ENCODE measurements at regions not wholly inside any gene's neighbourhood (a gene's known extent, or its start where the extent isn't known, plus 50 kb on each side); places are given as distances from the start of the nearest gene placed in this dataset.

DNA sequence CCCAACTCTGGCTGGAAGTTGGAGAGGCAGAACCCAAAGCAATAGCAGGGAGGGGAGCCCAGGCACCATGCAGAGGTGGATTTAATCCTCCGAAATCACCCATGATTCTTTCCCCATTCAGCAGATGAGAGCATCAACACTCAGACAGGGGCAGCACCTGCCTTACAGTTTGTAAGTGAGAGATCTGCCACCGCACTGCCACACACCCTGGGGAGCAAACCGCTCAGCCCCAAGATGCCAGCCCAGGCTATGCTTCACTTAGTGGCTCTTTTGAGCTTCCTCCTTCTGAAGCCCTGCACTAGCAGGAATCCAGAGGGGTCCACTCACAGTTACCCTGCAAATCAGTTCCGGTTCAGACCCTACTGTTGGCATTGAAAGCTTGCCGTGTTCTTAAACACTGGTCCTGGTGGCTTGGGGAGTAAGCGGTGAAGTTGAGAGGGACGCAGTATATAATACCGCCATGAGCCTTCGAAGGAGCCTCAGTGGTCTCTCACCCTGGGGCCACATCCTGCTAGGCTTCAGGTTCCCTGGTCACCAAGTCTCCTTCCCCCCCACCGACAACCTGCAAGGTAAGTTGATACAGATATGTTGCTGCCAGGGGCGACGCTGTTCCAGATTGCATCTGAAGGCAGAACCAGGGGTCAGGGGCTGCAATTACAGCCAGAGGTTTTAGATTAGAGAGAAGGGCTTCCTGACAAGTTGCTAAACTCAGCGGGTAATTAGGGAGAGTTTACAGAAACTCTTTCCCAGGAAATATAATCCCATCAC, 72.0 kb upstream of the CCND2 start:
- Histone ChIP-seq H3K36me3 (no peaks in the 10 kb centered on the region), H3K9me3 (replicated peaks in 1 of 11) (no peaks in the 10 kb centered on the region), H3K4me1 (peaks cover 28 to 51% (median 48%) of the 10 kb centered on the region in 10 experiments), H3K4me2 (peak overlapping the region in 10 of 11 experiments; percentile 4 to 85 (median 73); a peak in 19 of 22 replicates), H3K27me3 (0 out of 22 replicates have a peak, but pooled peaks cover 0 to 6% (median 0%) of the 10 kb centered on the region in 11 experiments), H3K27ac (peak overlapping the region in 4 of 11 experiments; percentile 7 to 25 (median 14); a peak in 1 of 22 replicates), H3K9ac (no peak overlapping the region), H3K4me3 (no peak overlapping the region), H4K20me1 (no peaks in the 10 kb centered on the region)
- no peak for TF ChIP-seq Cebpa-rat (IDR thresholded peaks at IDR 0.05)

GRCh38 chr12:4197922-4198763, 75.4 kb upstream of the CCND2 start:
- H3K4me2 ChIP-seq, result no peak overlapping the region
- no peak for TF ChIP-seq Cebpa-rat (IDR thresholded peaks at IDR 0.05)
- no peak overlapping the region for H3K27ac ChIP-seq
- H4K20me1 ChIP-seq, result no peaks in the 10 kb centered on the region
- H3K36me3 ChIP-seq, result no peaks in the 10 kb centered on the region
- no peak overlapping the region for H3K4me3 ChIP-seq
- peaks cover 3 to 24% (median 16%) of the 10 kb centered on the region in 11 experiments; a peak in 12 of 22 replicates for H3K27me3 ChIP-seq
- no peak overlapping the region for H3K9ac ChIP-seq
- peaks cover 13 to 33% (median 28%) of the 10 kb centered on the region in 10 experiments for H3K4me1 ChIP-seq
- no peaks in the 10 kb centered on the region for H3K9me3 ChIP-seq (replicated peaks in 1 of 11)

GRCh38 chr12:4196805-4197420, 76.6 kb upstream of the CCND2 start:
- peaks cover 6 to 24% (median 17%) of the 10 kb centered on the region in 10 experiments; a peak in 18 of 20 replicates for H3K4me1 ChIP-seq
- H3K36me3 ChIP-seq, result no peaks in the 10 kb centered on the region
- peaks cover 3 to 24% (median 16%) of the 10 kb centered on the region in 11 experiments; a peak in 12 of 22 replicates for H3K27me3 ChIP-seq
- H3K4me3 ChIP-seq, result no peak overlapping the region
- no peak overlapping the region for H3K9ac ChIP-seq
- no peaks in the 10 kb centered on the region for H4K20me1 ChIP-seq
- H3K4me2 ChIP-seq, result no peak overlapping the region
- TF ChIP-seq Cebpa-rat (IDR thresholded peaks at IDR 0.05), result no peak
- no peaks in the 10 kb centered on the region for H3K9me3 ChIP-seq (replicated peaks in 1 of 11)
- H3K27ac ChIP-seq, result no peak overlapping the region

- Histone ChIP-seq H3K4me3 (no peak overlapping the region), H3K27ac (no peak overlapping the region)
Observed at GRCh38 chr12:4194668-4195067, 78.9 kb upstream of the CCND2 start.

GRCh38 chr12:4193821-4194220, 79.7 kb upstream of the CCND2 start:
- no peak for TF ChIP-seq Cebpa-rat (IDR thresholded peaks at IDR 0.05)
- no peaks in the 10 kb centered on the region for H3K9me3 ChIP-seq (replicated peaks in 1 of 11)
- H3K4me2 ChIP-seq, result no peak overlapping the region
- H3K27me3 ChIP-seq, result peaks cover 0 to 24% (median 16%) of the 10 kb centered on the region in 11 experiments; a peak in 12 of 22 replicates
- no peaks in the 10 kb centered on the region for H4K20me1 ChIP-seq
- no peaks in the 10 kb centered on the region for H3K36me3 ChIP-seq
- H3K4me1 ChIP-seq, result peaks cover 0 to 5% (median 0%) of the 10 kb centered on the region in 10 experiments; a peak in 2 of 20 replicates
- H3K4me3 ChIP-seq, result no peak overlapping the region
- no peak overlapping the region for H3K9ac ChIP-seq
- no peak overlapping the region for H3K27ac ChIP-seq

More at GRCh38 chr12:4194668-4195067, 78.9 kb upstream of the CCND2 start:
- H3K9me3 ChIP-seq (replicated peaks in 1 of 11), result no peaks in the 10 kb centered on the region
- no peak overlapping the region for H3K9ac ChIP-seq
- TF ChIP-seq Cebpa-rat (IDR thresholded peaks at IDR 0.05), result no peak
- H3K4me2 ChIP-seq, result no peak overlapping the region
- H3K36me3 ChIP-seq, result no peaks in the 10 kb centered on the region
- H4K20me1 ChIP-seq, result no peaks in the 10 kb centered on the region
- peaks cover 0 to 7% (median 0%) of the 10 kb centered on the region in 10 experiments; a peak in 4 of 20 replicates for H3K4me1 ChIP-seq
- H3K27me3 ChIP-seq, result peaks cover 0 to 24% (median 16%) of the 10 kb centered on the region in 11 experiments; a peak in 12 of 22 replicates

DNA sequence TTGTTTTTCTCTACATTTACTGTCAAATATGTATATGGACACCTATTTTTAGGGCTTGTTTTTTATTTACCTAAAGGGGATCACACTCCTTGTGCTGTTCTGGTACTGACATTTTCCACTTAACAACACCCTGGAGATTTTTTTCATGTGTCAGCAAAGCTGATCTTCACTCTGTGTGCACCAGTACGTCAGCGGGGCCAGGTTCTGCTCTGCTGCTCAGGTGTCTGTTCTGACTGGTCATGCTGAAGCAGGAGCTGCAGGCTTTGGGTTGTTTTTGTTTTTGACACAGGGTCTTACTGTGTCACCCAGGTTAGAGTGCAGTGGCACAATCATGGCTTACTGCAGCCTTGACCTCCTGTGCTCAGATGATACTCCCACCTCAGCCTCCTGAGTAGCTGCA, 81.9 kb upstream of the CCND2 start:
- no peak for TF ChIP-seq Cebpa-rat (IDR thresholded peaks at IDR 0.05)
- Histone ChIP-seq H3K4me3 (no peak overlapping the region), H3K9ac (no peak overlapping the region), H3K36me3 (no peaks in the 10 kb centered on the region), H3K4me1 (peaks cover 0 to 5% (median 0%) of the 10 kb centered on the region in 10 experiments; a peak in 2 of 20 replicates), H3K27me3 (peaks cover 0 to 24% (median 16%) of the 10 kb centered on the region in 11 experiments; a peak in 12 of 22 replicates), H3K9me3 (replicated peaks in 1 of 11) (no peaks in the 10 kb centered on the region), H4K20me1 (no peaks in the 10 kb centered on the region), H3K4me2 (peak overlapping the region in 2 of 11 experiments; percentile 5 to 18; a peak in 1 of 22 replicates), H3K27ac (no peak overlapping the region)

DNA sequence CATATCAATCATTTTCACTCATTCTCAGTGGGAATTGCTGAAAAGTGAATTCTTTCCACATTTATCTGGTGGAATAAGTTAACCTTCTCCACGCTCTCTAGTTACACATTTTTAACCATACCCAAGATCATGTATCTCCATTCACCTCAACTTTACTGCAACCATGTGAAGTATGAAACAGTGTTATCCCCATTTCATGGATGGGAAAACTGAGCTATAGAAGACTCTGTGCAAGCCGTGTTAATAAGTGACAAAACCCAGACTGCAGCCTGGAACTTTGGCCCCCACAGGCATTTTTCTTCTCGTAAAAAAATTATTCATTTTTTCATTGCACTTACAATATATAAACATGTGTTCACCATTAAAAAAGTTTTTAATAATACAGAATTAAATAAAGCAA, 82.4 kb upstream of the CCND2 start:
- Histone ChIP-seq H4K20me1 (no peaks in the 10 kb centered on the region), H3K4me1 (peaks cover 0 to 5% (median 0%) of the 10 kb centered on the region in 10 experiments; a peak in 2 of 20 replicates), H3K27ac (no peak overlapping the region), H3K4me2 (no peak overlapping the region), H3K36me3 (no peaks in the 10 kb centered on the region), H3K9ac (no peak overlapping the region), H3K4me3 (no peak overlapping the region), H3K27me3 (peaks cover 0 to 24% (median 16%) of the 10 kb centered on the region in 11 experiments; a peak in 12 of 22 replicates), H3K9me3 (replicated peaks in 1 of 11) (no peaks in the 10 kb centered on the region)
- TF ChIP-seq Cebpa-rat (IDR thresholded peaks at IDR 0.05), result no peak

DNA sequence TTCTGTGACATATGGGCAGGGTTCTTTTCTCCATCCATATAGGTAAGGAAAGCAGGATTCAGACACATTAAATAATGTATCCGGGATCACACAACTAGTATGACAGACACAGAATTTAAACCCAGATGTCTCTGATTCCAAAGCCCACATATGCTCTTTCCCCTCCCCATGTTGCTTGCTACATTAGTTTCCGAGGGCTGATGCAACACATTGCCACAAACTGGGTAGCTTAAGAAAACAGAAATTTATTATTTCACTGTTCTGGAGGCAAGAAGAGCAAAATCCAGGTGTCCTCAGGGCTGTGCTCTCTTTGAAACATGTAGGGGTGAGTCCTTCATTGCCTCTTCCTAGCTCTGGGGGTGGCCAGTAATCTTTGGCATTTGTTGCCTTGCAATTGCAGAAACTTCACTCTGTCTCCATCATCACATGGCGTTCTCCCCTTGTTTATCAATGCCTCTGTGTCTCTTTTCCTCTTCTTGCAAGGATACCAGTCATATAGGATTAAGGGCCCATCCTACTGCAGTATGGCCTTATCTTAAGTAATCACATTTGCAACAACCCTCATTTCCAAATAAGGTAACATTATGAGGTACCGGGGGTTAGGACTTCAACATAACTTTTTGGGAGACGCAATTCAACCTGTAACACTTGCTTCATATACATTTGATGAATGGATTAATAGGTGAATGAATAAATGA, 83.0 kb upstream of the CCND2 start:
- no peak for TF ChIP-seq Cebpa-rat (IDR thresholded peaks at IDR 0.05)
- peaks cover 0 to 18% (median 14%) of the 10 kb centered on the region in 11 experiments; a peak in 12 of 22 replicates for H3K27me3 ChIP-seq
- H3K4me3 ChIP-seq, result no peak overlapping the region
- H3K4me2 ChIP-seq, result no peak overlapping the region
- no peaks in the 10 kb centered on the region for H3K36me3 ChIP-seq
- H3K4me1 ChIP-seq, result peaks cover 0 to 5% (median 0%) of the 10 kb centered on the region in 10 experiments; a peak in 2 of 20 replicates
- no peak overlapping the region for H3K27ac ChIP-seq
- H3K9ac ChIP-seq, result no peak overlapping the region
- no peaks in the 10 kb centered on the region for H3K9me3 ChIP-seq (replicated peaks in 1 of 11)
- H4K20me1 ChIP-seq, result no peaks in the 10 kb centered on the region

All from BLaER1 treated with 17β-estradiol and CSF1 and Interleukin-3, amounts not matched to agents 10 nM and 100 nM (cell line).